ENCODE measurements at regions not wholly inside any gene's neighbourhood (a gene's known extent, or its start where the extent isn't known, plus 50 kb on each side); places are given as distances from the start of the nearest gene placed in this dataset.

GRCh38 chr1:217943361-217943760 is 312.2 kb downstream of the SPATA17 start:
- H3K36me3 ChIP-seq (ENCODE audit: insufficient read depth, low read length) = no peaks in the 10 kb centered on the region
- H3K9me3 ChIP-seq (ENCODE audit: control insufficient read depth in 1 of 2, insufficient read depth in 1 of 2, low read length in 2 of 2) = no peaks in the 10 kb centered on the region
- intact Hi-C loops (cut with DNase I, micrococcal nuclease) = no loop called here
- ATAC-seq (ENCODE audit: poor library complexity) = no peak
- no peak overlapping the region for H3K4me3 ChIP-seq (ENCODE audit: low read length)
- Mint-ChIP-seq H3K36me3 (ENCODE audit: low read depth) (no peaks in the 10 kb centered on the region), H3K9me3 (peaks cover 8% of the 10 kb centered on the region), H3K27me3 (no peaks in the 10 kb centered on the region), H3K4me3 (no peak overlapping the region), H3K27ac (no peak overlapping the region), H3K4me1 (ENCODE audit: low read depth) (no peaks in the 10 kb centered on the region)
- H3K27ac ChIP-seq (ENCODE audit: low read depth in 1 of 2, low read length in 2 of 2) = no peak overlapping the region
- no peaks in the 10 kb centered on the region for H3K27me3 ChIP-seq (ENCODE audit: control insufficient read depth in 1 of 2, insufficient read depth in 2 of 2, low read length in 2 of 2)
- no peak for DNase-seq
- no peaks in the 10 kb centered on the region for H3K4me1 ChIP-seq (ENCODE audit: insufficient read depth, low read length)
- ChIA-PET POLR2A (no interaction called here), CTCF (no interaction called here)
- no peak for TF ChIP-seq CTCF (IDR thresholded peaks at IDR 0.05)

GRCh38 chr1:217944550-217944949 is 313.4 kb downstream of the SPATA17 start:
- no peak overlapping the region for H3K4me3 Mint-ChIP-seq
- no peak overlapping the region for H3K27ac Mint-ChIP-seq
- Histone ChIP-seq H3K9me3 (ENCODE audit: control insufficient read depth in 1 of 2, insufficient read depth in 1 of 2, low read length in 2 of 2) (no peaks in the 10 kb centered on the region), H3K36me3 (ENCODE audit: insufficient read depth, low read length) (no peaks in the 10 kb centered on the region), H3K27me3 (ENCODE audit: control insufficient read depth in 1 of 2, insufficient read depth in 2 of 2, low read length in 2 of 2) (no peaks in the 10 kb centered on the region), H3K4me3 (ENCODE audit: low read length) (no peak overlapping the region), H3K27ac (ENCODE audit: low read depth in 1 of 2, low read length in 2 of 2) (no peak overlapping the region), H3K4me1 (ENCODE audit: insufficient read depth, low read length) (no peaks in the 10 kb centered on the region)
- POLR2A ChIA-PET = no interaction called here
- TF ChIP-seq CTCF (IDR thresholded peaks at IDR 0.05) = no peak
- H3K27me3 Mint-ChIP-seq = no peaks in the 10 kb centered on the region
- H3K9me3 Mint-ChIP-seq = peaks cover 10% of the 10 kb centered on the region
- H3K36me3 Mint-ChIP-seq (ENCODE audit: low read depth) = no peaks in the 10 kb centered on the region
- H3K4me1 Mint-ChIP-seq (ENCODE audit: low read depth) = no peaks in the 10 kb centered on the region
- ATAC-seq (ENCODE audit: poor library complexity) (no peak), DNase-seq (no peak)
- intact Hi-C loops (cut with DNase I, micrococcal nuclease) = no loop called here
- CTCF ChIA-PET = no interaction called here

- H3K27me3 ChIP-seq (ENCODE audit: control insufficient read depth in 1 of 2, insufficient read depth in 2 of 2, low read length in 2 of 2) = no peaks in the 10 kb centered on the region
- H3K36me3 ChIP-seq (ENCODE audit: insufficient read depth, low read length) = no peaks in the 10 kb centered on the region
- peaks cover 4% of the 10 kb centered on the region for H3K9me3 Mint-ChIP-seq
- DNase-seq = no peak
- no peak for TF ChIP-seq CTCF (IDR thresholded peaks at IDR 0.05)
- H3K27me3 Mint-ChIP-seq = no peaks in the 10 kb centered on the region
- no peaks in the 10 kb centered on the region for H3K4me1 Mint-ChIP-seq (ENCODE audit: low read depth)
- no peak overlapping the region for H3K27ac ChIP-seq (ENCODE audit: low read depth in 1 of 2, low read length in 2 of 2)
- H3K4me1 ChIP-seq (ENCODE audit: insufficient read depth, low read length) = no peaks in the 10 kb centered on the region
- intact Hi-C loops (cut with DNase I, micrococcal nuclease) = no loop called here
- no peak for ATAC-seq (ENCODE audit: poor library complexity)
- no peak overlapping the region for H3K27ac Mint-ChIP-seq
- no peaks in the 10 kb centered on the region for H3K36me3 Mint-ChIP-seq (ENCODE audit: low read depth)
- no peak overlapping the region for H3K4me3 Mint-ChIP-seq
- ChIA-PET POLR2A (no interaction called here), CTCF (no interaction called here)
- no peak overlapping the region for H3K4me3 ChIP-seq (ENCODE audit: low read length)
- H3K9me3 ChIP-seq (ENCODE audit: control insufficient read depth in 1 of 2, insufficient read depth in 1 of 2, low read length in 2 of 2) = peaks cover 4 to 6% of the 10 kb centered on the region in 2 experiments
Measured at GRCh38 chr1:217946511-217946910, 315.4 kb downstream of the SPATA17 start.

Measured in CD4-positive, alpha-beta T cell (primary cell).